ENCODE measurements at regions not wholly inside any gene's neighbourhood (a gene's known extent, or its start where the extent isn't known, plus 50 kb on each side); places are given as distances from the start of the nearest gene placed in this dataset.

DNA sequence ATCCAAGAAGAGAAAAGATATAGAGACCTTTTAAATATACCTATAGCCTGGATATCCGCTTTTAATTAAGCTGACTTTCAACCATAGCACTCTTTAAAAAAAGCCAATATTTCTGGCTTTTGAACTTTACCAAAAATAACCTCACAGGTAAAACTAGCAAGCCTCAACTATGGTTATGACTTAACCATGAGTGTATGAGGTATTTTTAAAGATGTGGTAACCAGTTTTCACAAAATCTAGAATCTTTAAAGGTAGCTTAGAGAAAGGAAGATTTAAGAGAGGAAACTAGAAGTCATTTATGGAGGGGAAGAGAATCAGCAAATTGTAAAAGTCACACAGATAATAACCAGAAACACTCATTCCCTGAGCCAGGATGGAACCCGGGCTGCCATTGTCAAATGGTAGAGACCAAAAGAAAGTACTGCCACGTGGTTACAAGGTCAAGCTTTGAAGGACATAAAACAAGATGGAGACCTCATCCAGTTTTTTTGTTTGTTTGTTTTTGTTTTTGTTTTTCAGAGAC is 288.4 kb upstream of the RGS18 start:
- TF ChIP-seq EZH2 (IDR thresholded peaks at IDR 0.05) (no peak), POLR2AphosphoS5 (IDR thresholded peaks at IDR 0.05; ENCODE audit: borderline replicate concordance, low read depth, low read length) (no peak), FOXP2 (optimal IDR thresholded peaks at IDR 0.05; ENCODE audit: control extremely low read depth, extremely low read length, insufficient read depth) (no peak)
- Histone ChIP-seq H3K9ac (ENCODE audit: insufficient read length) (no peak overlapping the region), H3K9me3 (ENCODE audit: low read depth, low read length) (no peaks in the 10 kb centered on the region), H3K4me3 (no peak overlapping the region), H3K36me3 (ENCODE audit: insufficient read depth, low read length) (no peaks in the 10 kb centered on the region), H3K27ac (no peak overlapping the region)
- no peak for DNase-seq (ENCODE audit: low read depth, low spot score)

DNA sequence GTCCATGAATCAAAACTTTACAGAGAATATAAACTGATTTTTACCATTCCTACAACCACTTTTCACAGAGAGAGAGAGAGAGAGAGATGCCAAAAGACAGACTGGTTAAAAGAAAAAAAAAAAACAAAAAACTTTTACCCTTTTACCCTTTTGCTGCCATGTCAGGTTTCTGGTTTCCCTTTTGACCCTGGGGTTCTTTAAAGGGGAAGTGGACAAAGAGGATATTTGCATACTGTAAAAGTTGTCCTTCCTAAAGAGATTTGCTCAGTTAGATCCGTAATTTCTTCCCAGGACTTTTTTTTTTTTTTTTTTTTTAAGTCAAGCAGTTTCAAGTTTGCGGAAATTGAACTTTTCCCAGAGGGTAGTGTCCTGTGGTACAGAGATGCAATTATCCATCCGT is 287.8 kb upstream of the RGS18 start:
- Histone ChIP-seq H3K27ac (no peak overlapping the region), H3K4me3 (no peak overlapping the region)
- no peak for TF ChIP-seq FOXP2 (optimal IDR thresholded peaks at IDR 0.05; ENCODE audit: control extremely low read depth, extremely low read length, insufficient read depth)
- no peak for TF ChIP-seq EZH2 (IDR thresholded peaks at IDR 0.05)
- TF ChIP-seq POLR2AphosphoS5 (IDR thresholded peaks at IDR 0.05; ENCODE audit: borderline replicate concordance, low read depth, low read length): no peak

DNA sequence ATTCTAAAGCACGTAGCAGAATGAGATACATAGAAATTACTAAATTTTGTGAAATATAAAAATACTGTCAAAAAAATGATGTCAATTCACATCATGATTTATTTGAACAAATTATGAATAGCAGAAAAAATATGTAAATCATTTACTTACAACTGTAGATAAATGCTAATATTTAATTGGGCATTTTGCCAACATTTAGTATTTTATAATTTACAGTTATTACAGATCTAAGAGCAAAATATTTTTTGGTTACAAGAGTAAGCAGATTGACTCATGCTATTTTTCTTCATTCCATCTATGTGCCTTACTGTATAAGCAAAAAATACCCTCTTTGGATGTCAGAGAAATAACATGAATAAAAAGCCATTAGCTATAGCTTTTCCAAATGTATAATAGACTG is 282.3 kb upstream of the RGS18 start:
- no peak for TF ChIP-seq FOXP2 (optimal IDR thresholded peaks at IDR 0.05; ENCODE audit: control extremely low read depth, extremely low read length, insufficient read depth)
- TF ChIP-seq EZH2 (IDR thresholded peaks at IDR 0.05): no peak
- no peak for TF ChIP-seq POLR2AphosphoS5 (IDR thresholded peaks at IDR 0.05; ENCODE audit: borderline replicate concordance, low read depth, low read length)
- DNase-seq (ENCODE audit: low read depth, low spot score): no peak
- Histone ChIP-seq H3K27ac (no peak overlapping the region), H3K4me3 (no peak overlapping the region), H3K36me3 (ENCODE audit: insufficient read depth, low read length) (no peaks in the 10 kb centered on the region), H3K9ac (ENCODE audit: insufficient read length) (no peak overlapping the region), H3K9me3 (ENCODE audit: low read depth, low read length) (no peaks in the 10 kb centered on the region)

More for the DNA sequence above, 287.8 kb upstream of the RGS18 start:
- no peaks in the 10 kb centered on the region for H3K36me3 ChIP-seq (ENCODE audit: insufficient read depth, low read length)
- no peak overlapping the region for H3K9ac ChIP-seq (ENCODE audit: insufficient read length)
- no peaks in the 10 kb centered on the region for H3K9me3 ChIP-seq (ENCODE audit: low read depth, low read length)
- DNase-seq (ENCODE audit: low read depth, low spot score): no peak

DNA sequence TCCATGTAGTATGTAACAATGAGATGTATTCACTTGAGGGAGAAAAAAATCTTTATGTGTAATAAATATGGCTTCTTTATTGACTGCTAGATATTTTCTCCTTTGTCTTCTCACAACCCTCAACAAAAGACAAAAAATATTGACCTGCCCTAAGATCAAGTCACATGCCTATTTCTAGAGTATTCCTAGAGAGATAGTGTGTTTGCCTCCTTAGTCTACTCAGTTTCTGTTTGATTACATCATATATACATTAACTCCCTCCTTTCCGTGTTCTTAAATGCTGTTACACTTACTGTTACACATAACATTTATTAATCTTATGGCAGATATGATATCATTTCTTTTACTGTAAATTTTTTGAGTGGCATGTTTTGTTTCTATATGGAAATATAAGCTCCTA is 281.6 kb upstream of the RGS18 start:
- H3K9me3 ChIP-seq (ENCODE audit: low read depth, low read length): no peaks in the 10 kb centered on the region
- no peak for DNase-seq (ENCODE audit: low read depth, low spot score)
- no peak overlapping the region for H3K4me3 ChIP-seq
- no peak overlapping the region for H3K9ac ChIP-seq (ENCODE audit: insufficient read length)
- TF ChIP-seq EZH2 (IDR thresholded peaks at IDR 0.05) (no peak), POLR2AphosphoS5 (IDR thresholded peaks at IDR 0.05; ENCODE audit: borderline replicate concordance, low read depth, low read length) (no peak), FOXP2 (optimal IDR thresholded peaks at IDR 0.05; ENCODE audit: control extremely low read depth, extremely low read length, insufficient read depth) (no peak)
- no peak overlapping the region for H3K27ac ChIP-seq
- no peaks in the 10 kb centered on the region for H3K36me3 ChIP-seq (ENCODE audit: insufficient read depth, low read length)

DNA sequence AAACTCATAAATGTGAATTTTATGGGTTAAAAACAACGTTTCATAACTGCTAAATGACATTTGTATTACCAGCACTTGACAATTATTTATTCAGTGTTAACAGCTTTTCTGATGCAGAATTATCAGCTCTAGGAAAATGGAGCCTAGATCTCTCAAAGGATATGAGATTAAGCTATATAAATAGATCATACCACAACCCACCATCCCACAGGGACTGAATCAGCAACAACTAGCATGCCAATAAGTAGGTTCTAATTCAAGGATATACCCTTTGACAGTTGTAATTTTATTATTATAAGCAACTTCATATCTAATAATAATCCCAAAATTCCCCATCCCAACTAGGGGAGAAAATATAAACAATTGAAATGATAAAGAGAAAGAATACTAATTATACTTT is 275.4 kb upstream of the RGS18 start:
- Histone ChIP-seq H3K4me3 (no peak overlapping the region), H3K9ac (ENCODE audit: insufficient read length) (no peak overlapping the region), H3K9me3 (ENCODE audit: low read depth, low read length) (no peaks in the 10 kb centered on the region), H3K27ac (no peak overlapping the region), H3K36me3 (ENCODE audit: insufficient read depth, low read length) (no peaks in the 10 kb centered on the region)
- DNase-seq (ENCODE audit: low read depth, low spot score): no peak
- TF ChIP-seq EZH2 (IDR thresholded peaks at IDR 0.05) (no peak), FOXP2 (optimal IDR thresholded peaks at IDR 0.05; ENCODE audit: control extremely low read depth, extremely low read length, insufficient read depth) (no peak), POLR2AphosphoS5 (IDR thresholded peaks at IDR 0.05; ENCODE audit: borderline replicate concordance, low read depth, low read length) (no peak)

DNA sequence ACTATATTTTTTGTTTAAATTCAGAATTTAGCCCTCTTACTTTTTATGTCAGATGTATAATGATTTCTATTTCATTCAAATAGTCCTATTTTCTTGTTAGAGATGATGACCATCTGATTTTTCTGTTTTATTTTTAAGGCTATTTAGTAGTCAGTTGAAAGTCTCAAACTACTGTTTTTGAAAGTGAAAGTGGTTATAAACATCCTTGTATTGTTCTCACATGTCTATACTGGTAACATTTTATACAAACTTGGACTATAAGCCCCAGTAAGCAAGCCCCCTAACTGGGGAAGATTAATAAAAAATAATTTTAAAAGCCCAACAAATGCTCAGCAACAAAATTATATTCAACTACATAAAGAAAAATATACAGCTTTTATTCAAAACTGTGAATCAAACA is 271.3 kb upstream of the RGS18 start:
- no peaks in the 10 kb centered on the region for H3K36me3 ChIP-seq (ENCODE audit: insufficient read depth, low read length)
- H3K4me3 ChIP-seq: no peak overlapping the region
- H3K9me3 ChIP-seq (ENCODE audit: low read depth, low read length): no peaks in the 10 kb centered on the region
- TF ChIP-seq EZH2 (IDR thresholded peaks at IDR 0.05) (no peak), FOXP2 (optimal IDR thresholded peaks at IDR 0.05; ENCODE audit: control extremely low read depth, extremely low read length, insufficient read depth) (no peak), POLR2AphosphoS5 (IDR thresholded peaks at IDR 0.05; ENCODE audit: borderline replicate concordance, low read depth, low read length) (no peak)
- H3K9ac ChIP-seq (ENCODE audit: insufficient read length): no peak overlapping the region
- no peak for DNase-seq (ENCODE audit: low read depth, low spot score)
- no peak overlapping the region for H3K27ac ChIP-seq

DNA sequence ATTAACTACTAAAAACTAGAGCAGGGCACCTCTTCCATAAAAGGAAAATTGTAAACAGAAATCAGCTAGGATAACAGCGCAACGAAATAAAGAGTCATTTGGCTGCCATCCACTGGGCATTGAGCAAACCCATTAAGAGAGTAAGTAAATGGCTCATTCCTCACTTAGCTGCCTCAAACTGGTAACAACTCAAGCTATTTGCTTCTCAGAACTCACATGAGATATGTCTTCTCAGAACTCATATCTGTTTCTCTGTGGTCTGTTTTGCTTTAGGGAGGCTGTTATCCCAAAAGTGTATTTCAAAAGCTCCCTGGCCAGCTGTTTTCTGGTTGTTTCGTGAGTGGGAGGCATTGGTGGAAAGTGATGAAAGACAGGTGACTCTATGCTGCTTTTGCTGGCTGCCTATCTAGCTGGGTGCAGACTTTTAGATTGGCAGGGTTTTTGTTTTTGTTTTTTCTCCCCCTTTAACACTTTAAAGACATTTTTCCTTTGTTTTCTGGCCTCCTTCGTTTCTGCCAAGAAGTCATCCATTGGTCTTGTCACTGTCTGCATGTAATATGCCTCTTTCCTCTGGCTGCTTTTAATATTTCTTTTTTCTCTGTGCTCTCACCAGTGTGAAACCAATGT is 269.2 kb upstream of the RGS18 start:
- TF ChIP-seq POLR2AphosphoS5 (IDR thresholded peaks at IDR 0.05; ENCODE audit: borderline replicate concordance, low read depth, low read length) (no peak), FOXP2 (optimal IDR thresholded peaks at IDR 0.05; ENCODE audit: control extremely low read depth, extremely low read length, insufficient read depth) (no peak), EZH2 (IDR thresholded peaks at IDR 0.05) (no peak)
- no peak overlapping the region for H3K4me3 ChIP-seq
- no peaks in the 10 kb centered on the region for H3K36me3 ChIP-seq (ENCODE audit: insufficient read depth, low read length)
- no peak overlapping the region for H3K9ac ChIP-seq (ENCODE audit: insufficient read length)
- DNase-seq (ENCODE audit: low read depth, low spot score): no peak
- H3K9me3 ChIP-seq (ENCODE audit: low read depth, low read length): no peaks in the 10 kb centered on the region
- no peak overlapping the region for H3K27ac ChIP-seq

DNA sequence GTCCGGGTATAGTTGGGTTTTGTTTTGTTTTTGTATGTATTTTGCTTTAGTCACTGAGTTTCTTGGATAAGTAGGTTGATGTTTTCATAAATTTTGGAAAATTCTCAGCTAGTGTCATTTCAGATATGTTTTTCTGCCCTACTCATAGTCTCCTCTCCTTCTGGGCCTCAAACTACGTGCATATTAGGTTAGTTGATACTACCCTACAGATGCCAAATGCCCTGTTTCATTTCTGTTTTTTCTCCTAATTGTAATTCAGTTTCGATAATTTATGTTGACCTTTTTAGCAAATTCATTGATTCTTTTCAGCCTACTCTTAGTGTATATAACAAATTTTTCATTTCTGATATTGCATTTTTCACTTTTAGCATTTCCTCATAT is 268.6 kb upstream of the RGS18 start:
- no peak for DNase-seq (ENCODE audit: low read depth, low spot score)
- Histone ChIP-seq H3K4me3 (no peak overlapping the region), H3K36me3 (ENCODE audit: insufficient read depth, low read length) (no peaks in the 10 kb centered on the region), H3K9me3 (ENCODE audit: low read depth, low read length) (no peaks in the 10 kb centered on the region), H3K27ac (no peak overlapping the region), H3K9ac (ENCODE audit: insufficient read length) (no peak overlapping the region)
- TF ChIP-seq POLR2AphosphoS5 (IDR thresholded peaks at IDR 0.05; ENCODE audit: borderline replicate concordance, low read depth, low read length) (no peak), EZH2 (IDR thresholded peaks at IDR 0.05) (no peak), FOXP2 (optimal IDR thresholded peaks at IDR 0.05; ENCODE audit: control extremely low read depth, extremely low read length, insufficient read depth) (no peak)
